ENCODE measurements at regions not wholly inside any gene's neighbourhood (a gene's known extent, or its start where the extent isn't known, plus 50 kb on each side); places are given as distances from the start of the nearest gene placed in this dataset.

GRCh38 chr2:219959471-219959870 lies 332.0 kb downstream of the SLC4A3 start:
- CTCF ChIA-PET, result interaction anchor here (1.5 kb wide), 1 partner anchor 10 kb away, joined by 3 read pairs; no protein-coding TSS in a partner anchor
- POLR2A ChIA-PET, result no interaction called here
- no peaks in the 10 kb centered on the region for H3K9me3 Mint-ChIP-seq

GRCh38 chr2:219961947-219962498 lies 334.6 kb downstream of the SLC4A3 start:
- Histone ChIP-seq H3K4me1 (ENCODE audit: insufficient read depth, low read length) (no peaks in the 10 kb centered on the region), H3K9me3 (ENCODE audit: control insufficient read depth in 1 of 2, insufficient read depth in 1 of 2, low read length in 2 of 2) (no peaks in the 10 kb centered on the region), H3K27ac (ENCODE audit: low read depth in 1 of 2, low read length in 2 of 2) (no peak overlapping the region), H3K36me3 (ENCODE audit: insufficient read depth, low read length) (no peaks in the 10 kb centered on the region), H3K27me3 (ENCODE audit: control insufficient read depth in 1 of 2, insufficient read depth in 2 of 2, low read length in 2 of 2) (no peaks in the 10 kb centered on the region), H3K4me3 (ENCODE audit: low read length) (no peak overlapping the region)
- H3K4me3 Mint-ChIP-seq, result no peak overlapping the region
- no peaks in the 10 kb centered on the region for H3K36me3 Mint-ChIP-seq (ENCODE audit: low read depth)
- CTCF ChIA-PET, result no interaction called here
- POLR2A ChIA-PET, result no interaction called here
- no peak for DNase-seq
- ATAC-seq (ENCODE audit: poor library complexity), result no peak
- no peaks in the 10 kb centered on the region for H3K9me3 Mint-ChIP-seq
- H3K4me1 Mint-ChIP-seq (ENCODE audit: low read depth), result no peaks in the 10 kb centered on the region
- H3K27me3 Mint-ChIP-seq, result no peaks in the 10 kb centered on the region
- intact Hi-C loops (cut with DNase I, micrococcal nuclease), result no loop called here
- no peak overlapping the region for H3K27ac Mint-ChIP-seq
- TF ChIP-seq, protein P1, sequence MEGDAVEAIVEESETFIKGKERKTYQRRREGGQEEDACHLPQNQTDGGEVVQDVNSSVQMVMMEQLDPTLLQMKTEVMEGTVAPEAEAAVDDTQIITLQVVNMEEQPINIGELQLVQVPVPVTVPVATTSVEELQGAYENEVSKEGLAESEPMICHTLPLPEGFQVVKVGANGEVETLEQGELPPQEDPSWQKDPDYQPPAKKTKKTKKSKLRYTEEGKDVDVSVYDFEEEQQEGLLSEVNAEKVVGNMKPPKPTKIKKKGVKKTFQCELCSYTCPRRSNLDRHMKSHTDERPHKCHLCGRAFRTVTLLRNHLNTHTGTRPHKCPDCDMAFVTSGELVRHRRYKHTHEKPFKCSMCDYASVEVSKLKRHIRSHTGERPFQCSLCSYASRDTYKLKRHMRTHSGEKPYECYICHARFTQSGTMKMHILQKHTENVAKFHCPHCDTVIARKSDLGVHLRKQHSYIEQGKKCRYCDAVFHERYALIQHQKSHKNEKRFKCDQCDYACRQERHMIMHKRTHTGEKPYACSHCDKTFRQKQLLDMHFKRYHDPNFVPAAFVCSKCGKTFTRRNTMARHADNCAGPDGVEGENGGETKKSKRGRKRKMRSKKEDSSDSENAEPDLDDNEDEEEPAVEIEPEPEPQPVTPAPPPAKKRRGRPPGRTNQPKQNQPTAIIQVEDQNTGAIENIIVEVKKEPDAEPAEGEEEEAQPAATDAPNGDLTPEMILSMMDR (IDR thresholded peaks at IDR 0.05), result no peak

More at GRCh38 chr2:219959471-219959870, 332.0 kb downstream of the SLC4A3 start:
- TF ChIP-seq, protein P1 (IDR thresholded peaks at IDR 0.05), result no peak
- H3K27me3 ChIP-seq (ENCODE audit: control insufficient read depth in 1 of 2, insufficient read depth in 2 of 2, low read length in 2 of 2), result no peaks in the 10 kb centered on the region
- DNase-seq, result no peak
- H3K4me1 Mint-ChIP-seq (ENCODE audit: low read depth), result no peaks in the 10 kb centered on the region
- H3K9me3 ChIP-seq (ENCODE audit: control insufficient read depth in 1 of 2, insufficient read depth in 1 of 2, low read length in 2 of 2), result peaks cover 0 to 3% of the 10 kb centered on the region in 2 experiments
- no peak overlapping the region for H3K4me3 Mint-ChIP-seq
- H3K4me1 ChIP-seq (ENCODE audit: insufficient read depth, low read length), result no peaks in the 10 kb centered on the region
- H3K27ac Mint-ChIP-seq, result no peak overlapping the region
- H3K27me3 Mint-ChIP-seq, result no peaks in the 10 kb centered on the region
- no peaks in the 10 kb centered on the region for H3K36me3 Mint-ChIP-seq (ENCODE audit: low read depth)
- no peaks in the 10 kb centered on the region for H3K36me3 ChIP-seq (ENCODE audit: insufficient read depth, low read length)
- ATAC-seq (ENCODE audit: poor library complexity), result no peak
- intact Hi-C loops (cut with DNase I, micrococcal nuclease), result no loop called here
- no peak overlapping the region for H3K27ac ChIP-seq (ENCODE audit: low read depth in 1 of 2, low read length in 2 of 2)
- no peak overlapping the region for H3K4me3 ChIP-seq (ENCODE audit: low read length)

DNA sequence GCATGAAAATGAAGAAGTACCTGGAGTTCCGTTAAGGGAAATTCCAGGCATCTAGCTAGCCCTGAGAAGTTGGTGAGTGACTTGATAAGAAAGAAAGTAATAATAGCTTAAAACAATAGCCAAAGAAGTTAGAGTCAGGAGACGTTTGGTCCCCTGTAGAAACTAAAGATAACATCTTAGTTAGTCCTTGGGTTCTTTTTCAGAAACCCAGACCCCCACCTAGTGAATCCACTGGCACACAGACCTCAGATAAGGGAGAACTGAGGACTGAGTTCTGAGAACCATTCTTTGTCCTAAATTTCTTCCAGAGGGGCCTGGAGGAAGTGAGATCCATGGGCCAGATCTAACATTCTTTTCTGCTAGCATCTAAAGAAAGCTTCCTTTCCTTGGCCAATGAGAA lies 335.4 kb downstream of the SLC4A3 start:
- ATAC-seq (ENCODE audit: poor library complexity) (no peak), DNase-seq (no peak)
- H3K9me3 Mint-ChIP-seq, result no peaks in the 10 kb centered on the region
- no peak overlapping the region for H3K27ac Mint-ChIP-seq
- Histone ChIP-seq H3K27me3 (ENCODE audit: control insufficient read depth in 1 of 2, insufficient read depth in 2 of 2, low read length in 2 of 2) (no peaks in the 10 kb centered on the region), H3K9me3 (ENCODE audit: control insufficient read depth in 1 of 2, insufficient read depth in 1 of 2, low read length in 2 of 2) (no peaks in the 10 kb centered on the region), H3K36me3 (ENCODE audit: insufficient read depth, low read length) (no peaks in the 10 kb centered on the region), H3K27ac (ENCODE audit: low read depth in 1 of 2, low read length in 2 of 2) (no peak overlapping the region), H3K4me1 (ENCODE audit: insufficient read depth, low read length) (no peaks in the 10 kb centered on the region), H3K4me3 (ENCODE audit: low read length) (no peak overlapping the region)
- ChIA-PET POLR2A (no interaction called here), CTCF (no interaction called here)
- H3K36me3 Mint-ChIP-seq (ENCODE audit: low read depth), result no peaks in the 10 kb centered on the region
- TF ChIP-seq, protein P1 (IDR thresholded peaks at IDR 0.05), result no peak
- H3K4me1 Mint-ChIP-seq (ENCODE audit: low read depth), result no peaks in the 10 kb centered on the region
- no peaks in the 10 kb centered on the region for H3K27me3 Mint-ChIP-seq
- no peak overlapping the region for H3K4me3 Mint-ChIP-seq
- intact Hi-C loops (cut with DNase I, micrococcal nuclease), result no loop called here
